Suppressor macrophage treated with lipopolysaccharide for 1 hour (primary cell): ENCODE measurements at regions not wholly inside any gene's neighbourhood (a gene's known extent, or its start where the extent isn't known, plus 50 kb on each side); places are given as distances from the start of the nearest gene placed in this dataset.
"Not testable (repeated sequence)": the region's sequence is repeated elsewhere in the genome, so short reads cannot be mapped to it uniquely, and the experiment has no call there.

Source experiments
- DNase-seq, 3 donors: peaks; one replicate each; pipeline ENCODE4 v3.0.0-alpha.2; 2020 to 2022

GRCh38 chr6:85191656-85192055, 258.2 kb upstream of the NT5E start:
- DNase-seq = no peak

GRCh38 chr6:85186546-85187175, 263.2 kb upstream of the NT5E start:
- DNase-seq = no peak

- no peak for DNase-seq
Measured at GRCh38 chr6:85185977-85186376, 263.9 kb upstream of the NT5E start.

- DNase-seq = no peak
Measured at GRCh38 chr6:85183841-85184240, 266.0 kb upstream of the NT5E start.

GRCh38 chr6:85172705-85173104, 277.2 kb upstream of the NT5E start:
- DNase-seq = no peak

GRCh38 chr6:85172161-85172560, 277.7 kb upstream of the NT5E start:
- DNase-seq = no peak

- no peak for DNase-seq
Measured at GRCh38 chr6:85169189-85169588, 280.7 kb upstream of the NT5E start.

GRCh38 chr6:85168146-85168545, 281.7 kb upstream of the NT5E start:
- DNase-seq = no peak

GRCh38 chr6:85166114-85166741, 283.7 kb upstream of the NT5E start:
- DNase-seq = no peak

GRCh38 chr6:85163156-85164080, 286.5 kb upstream of the NT5E start:
- DNase-seq = no peak

GRCh38 chr6:85157311-85157710, 292.6 kb upstream of the NT5E start:
- DNase-seq = no peak

- DNase-seq = no peak
Measured at GRCh38 chr6:85143676-85144075, 306.2 kb upstream of the NT5E start.

- no peak for DNase-seq
Measured at GRCh38 chr6:85137865-85138264, 312.0 kb upstream of the NT5E start.

- DNase-seq = no peak
Measured at GRCh38 chr6:85136310-85136709, 313.6 kb upstream of the NT5E start.

GRCh38 chr6:85135376-85136094, 314.3 kb upstream of the NT5E start:
- DNase-seq = no peak

GRCh38 chr6:85134172-85134571, 315.7 kb upstream of the NT5E start:
- no peak for DNase-seq

- DNase-seq = no peak
Measured at GRCh38 chr6:85132091-85132490, 317.8 kb upstream of the NT5E start.

GRCh38 chr6:85130743-85131142, 319.1 kb upstream of the NT5E start:
- no peak for DNase-seq

GRCh38 chr6:85129881-85130280, 320.0 kb upstream of the NT5E start:
- no peak for DNase-seq

GRCh38 chr6:85128781-85129180, 321.1 kb upstream of the NT5E start:
- no peak for DNase-seq

GRCh38 chr6:85128256-85128655, 321.6 kb upstream of the NT5E start:
- DNase-seq = not testable (repeated sequence)

GRCh38 chr6:85127696-85128243, 322.1 kb upstream of the NT5E start:
- no peak for DNase-seq

GRCh38 chr6:85127168-85127498, 322.8 kb upstream of the NT5E start:
- no peak for DNase-seq
